Natural killer cell (primary cell): ENCODE measurements at regions not wholly inside any gene's neighbourhood (a gene's known extent, or its start where the extent isn't known, plus 50 kb on each side); places are given as distances from the start of the nearest gene placed in this dataset.

ENCODE experiments used
- ATAC-seq, 3 donors: fragments of 150-1000 bp in 2 of 3; fragments of 200-7000 bp in 1 of 3; cut with Tn5 transposase; 1 replicate in 1 of 3; 2 replicates in 2 of 3; pipeline ENCODE4 v1.10.0; 2021; ENCODE audit warnings: mild to moderate bottlenecking in 2 of 3, moderate library complexity in 2 of 3
- DNase-seq, 2 donors: peaks; one replicate each; pipeline versions ENCODE4 v3.0.0 to v3.0.0-alpha.2; 2013 to 2021; ENCODE audit warnings: mixed read lengths in 1 of 2
- H3K27ac ChIP-seq: one replicate; pipeline ENCODE4 v1.5.1; 2013; ENCODE audit warnings: mild to moderate bottlenecking, low read length
- H3K27me3 ChIP-seq: one replicate; pipeline ENCODE4 v1.6.1; 2013; ENCODE audit warnings: low read length; ENCODE audit not compliant: control insufficient read depth, insufficient read depth
- H3K36me3 ChIP-seq: one replicate; pipeline ENCODE4 v1.6.1; 2013; ENCODE audit warnings: low read length; ENCODE audit not compliant: control insufficient read depth, insufficient read depth
- H3K4me1 ChIP-seq: one replicate; pipeline ENCODE4 v1.6.1; 2013; ENCODE audit warnings: low read length; ENCODE audit not compliant: control insufficient read depth, insufficient read depth
- H3K4me3 ChIP-seq: one replicate; pipeline ENCODE4 v1.5.1; 2013; ENCODE audit warnings: low read length
- H3K9me3 ChIP-seq: one replicate; pipeline ENCODE4 v1.6.1; 2013; ENCODE audit warnings: low read length; ENCODE audit not compliant: control insufficient read depth, insufficient read depth
- H3K27ac Mint-ChIP-seq, 2 donors: one replicate each; pipeline ENCODE4 v1.8.0; 2022; ENCODE audit warnings: mild to moderate bottlenecking in 2 of 2, mixed read lengths in 2 of 2, moderate library complexity in 1 of 2
- H3K27me3 Mint-ChIP-seq, 2 donors: one replicate each; pipeline ENCODE4 v1.8.0; 2022; ENCODE audit warnings: low read depth in 2 of 2, mixed read lengths in 2 of 2
- H3K36me3 Mint-ChIP-seq: one replicate; pipeline ENCODE4 v1.8.0; 2022; ENCODE audit warnings: mixed read lengths
- H3K4me1 Mint-ChIP-seq, 2 donors: one replicate each; pipeline ENCODE4 v1.8.0; 2022; ENCODE audit warnings: mixed read lengths in 2 of 2
- H3K4me3 Mint-ChIP-seq: one replicate; pipeline ENCODE4 v1.8.0; 2022; ENCODE audit warnings: mild to moderate bottlenecking, moderate library complexity, mixed read lengths
- H3K9me3 Mint-ChIP-seq, 2 donors: one replicate each; pipeline ENCODE4 v1.8.0; 2022; ENCODE audit warnings: mixed read lengths in 2 of 2
- CTCF ChIP-seq: fragments of 200-600 bp; IDR thresholded peaks from one replicate; pipeline ENCODE4 v1.8.0; 2022; ENCODE audit warnings: antibody characterized with exemption
- WGBS: methylation state at CpG from one replicate; pipeline ENCODE4 v1.1.7; 2013; ENCODE audit warnings: missing lambda C conversion rate; ENCODE audit not compliant: insufficient coverage; 5-methylcytosine and 5-hydroxymethylcytosine counted together
- intact Hi-C: fragments of 100-400 bp; cut with micrococcal nuclease; formaldehyde crosslinking; loops from one replicate; pipeline ENCODE4 v1.14.2; 2022

GRCh38 chr2:61769093-61769675 is 84.7 kb downstream of the FAM161A start:
- Mint-ChIP-seq H3K9me3 (no peaks in the 10 kb centered on the region), H3K4me3 (no peak overlapping the region)

GRCh38 chr2:61764035-61764800 is 89.6 kb downstream of the FAM161A start:
- Mint-ChIP-seq H3K27ac (peak overlapping the region; percentile 89 to 96), H3K4me3 (peak overlapping the region; percentile 92), H3K4me1 (peaks cover 12 to 13% of the 10 kb centered on the region in 2 donors), H3K27me3 (peaks cover 3 to 4% of the 10 kb centered on the region in 2 donors), H3K36me3 (no peaks in the 10 kb centered on the region), H3K9me3 (no peaks in the 10 kb centered on the region)
- Histone ChIP-seq H3K4me1 (peaks cover 11% of the 10 kb centered on the region), H3K27me3 (no peaks in the 10 kb centered on the region), H3K36me3 (no peaks in the 10 kb centered on the region), H3K4me3 (peak overlapping the region; percentile 95), H3K9me3 (peaks cover 8% of the 10 kb centered on the region), H3K27ac (peak overlapping the region; percentile 100)
- DNase-seq (peak; percentile 94 to 98), ATAC-seq (peak; percentile 96 to 100 (median 96))
- TF ChIP-seq CTCF: no peak
- intact Hi-C loops: loop anchor here (1.0 to 2.0 kb wide), 3 partner anchors 70 to 227 kb away; partner anchors contain the start of gene FAM161A
- 2% methylated on average over 67 of the region's 70 CpGs for WGBS

More at GRCh38 chr2:61769093-61769675, 84.7 kb downstream of the FAM161A start:
- peaks cover 7 to 12% of the 10 kb centered on the region in 2 donors for H3K27me3 Mint-ChIP-seq
- H3K36me3 ChIP-seq: no peaks in the 10 kb centered on the region
- intact Hi-C loops: no loop called here
- H3K4me1 Mint-ChIP-seq: peaks cover 4 to 5% of the 10 kb centered on the region in 2 donors
- no peaks in the 10 kb centered on the region for H3K36me3 Mint-ChIP-seq
- H3K27ac ChIP-seq: no peak overlapping the region
- WGBS: 78% methylated on average over 1 of the region's 1 CpG
- H3K4me3 ChIP-seq: no peak overlapping the region
- ATAC-seq (no peak), DNase-seq (no peak)
- H3K4me1 ChIP-seq: peaks cover 8% of the 10 kb centered on the region
- H3K27ac Mint-ChIP-seq: no peak overlapping the region
- peaks cover 8% of the 10 kb centered on the region for H3K9me3 ChIP-seq
- H3K27me3 ChIP-seq: no peaks in the 10 kb centered on the region
- TF ChIP-seq CTCF: no peak

DNA sequence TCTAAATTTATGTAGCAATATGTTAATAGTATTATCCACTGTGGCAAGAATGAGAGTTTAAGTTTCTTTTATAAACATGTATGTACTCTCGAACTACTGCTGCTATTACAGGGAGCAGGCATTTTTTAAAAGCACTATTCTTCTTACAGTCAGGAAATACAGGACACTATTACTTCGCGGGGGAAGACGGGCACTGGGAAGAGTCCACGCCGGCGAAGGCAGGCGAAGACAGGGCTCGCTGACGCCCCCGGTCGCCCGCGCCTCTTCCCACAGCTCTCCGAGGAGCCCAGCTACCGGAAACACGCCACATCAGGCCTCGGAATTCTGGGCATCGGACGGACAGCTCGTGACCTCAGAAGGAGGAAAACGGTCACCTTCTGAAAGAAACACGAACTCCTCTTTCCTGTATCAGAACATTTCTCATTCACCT is 90.2 kb downstream of the FAM161A start:
- TF ChIP-seq CTCF: no peak
- H3K27ac Mint-ChIP-seq: peak overlapping the region; percentile 89 to 96
- no peaks in the 10 kb centered on the region for H3K36me3 Mint-ChIP-seq
- WGBS: under 1% methylated on average over 23 of the region's 23 CpGs
- Histone ChIP-seq H3K36me3 (no peaks in the 10 kb centered on the region), H3K4me3 (peak overlapping the region; percentile 95), H3K27ac (peak overlapping the region; percentile 100), H3K4me1 (peaks cover 11% of the 10 kb centered on the region), H3K27me3 (no peaks in the 10 kb centered on the region), H3K9me3 (peaks cover 8% of the 10 kb centered on the region)
- intact Hi-C loops: loop anchor here (1.0 to 2.0 kb wide), 3 partner anchors 69 to 227 kb away; partner anchors contain the start of gene FAM161A
- ATAC-seq: peak in 1 of 3 donors; percentile 5
- H3K27me3 Mint-ChIP-seq: peaks cover 0 to 3% of the 10 kb centered on the region in 2 donors
- H3K4me1 Mint-ChIP-seq: peaks cover 12 to 13% of the 10 kb centered on the region in 2 donors
- H3K9me3 Mint-ChIP-seq: no peaks in the 10 kb centered on the region
- H3K4me3 Mint-ChIP-seq: peak overlapping the region; percentile 92
- DNase-seq: no peak
